ENCODE measurements at regions not wholly inside any gene's neighbourhood (a gene's known extent, or its start where the extent isn't known, plus 50 kb on each side); places are given as distances from the start of the nearest gene placed in this dataset.

DNA sequence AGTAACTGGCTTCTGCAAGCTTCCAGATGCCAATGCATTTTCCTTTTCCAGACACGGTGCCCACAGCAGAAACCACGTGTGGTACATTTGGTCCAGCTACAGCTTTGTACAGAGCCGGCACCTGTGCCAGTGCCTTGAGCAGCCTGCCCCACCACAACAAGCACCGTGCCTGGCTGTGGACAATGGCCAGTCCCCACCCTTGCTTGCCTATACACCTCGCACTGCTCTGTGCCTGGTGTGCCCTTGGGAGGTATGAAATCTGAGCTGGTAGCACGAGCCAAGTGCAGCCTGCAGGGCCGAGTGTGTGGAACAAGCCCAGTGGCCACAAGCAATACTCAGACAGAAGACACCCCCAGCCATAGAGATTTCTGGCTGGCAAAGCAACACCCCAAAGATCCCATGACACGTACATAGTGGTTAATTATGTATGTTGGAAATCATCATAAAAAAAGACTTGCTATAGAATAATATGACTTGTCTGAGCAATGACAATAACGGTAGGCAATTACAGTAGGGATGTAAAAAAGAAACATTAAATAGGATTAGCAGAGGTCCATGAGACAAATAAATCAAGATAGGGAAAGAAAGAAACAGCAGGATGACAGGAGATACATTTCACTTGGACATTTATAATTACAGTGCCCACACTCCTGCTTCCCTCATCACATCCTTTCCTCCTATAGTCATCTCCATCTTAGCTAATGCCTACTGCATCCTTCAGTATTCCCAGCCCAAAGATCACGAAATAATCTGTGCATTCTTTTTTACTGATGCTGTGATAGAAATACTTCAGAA is 1399.5 kb downstream of the PCDH9 start (continued):
- TF ChIP-seq, protein P1, sequence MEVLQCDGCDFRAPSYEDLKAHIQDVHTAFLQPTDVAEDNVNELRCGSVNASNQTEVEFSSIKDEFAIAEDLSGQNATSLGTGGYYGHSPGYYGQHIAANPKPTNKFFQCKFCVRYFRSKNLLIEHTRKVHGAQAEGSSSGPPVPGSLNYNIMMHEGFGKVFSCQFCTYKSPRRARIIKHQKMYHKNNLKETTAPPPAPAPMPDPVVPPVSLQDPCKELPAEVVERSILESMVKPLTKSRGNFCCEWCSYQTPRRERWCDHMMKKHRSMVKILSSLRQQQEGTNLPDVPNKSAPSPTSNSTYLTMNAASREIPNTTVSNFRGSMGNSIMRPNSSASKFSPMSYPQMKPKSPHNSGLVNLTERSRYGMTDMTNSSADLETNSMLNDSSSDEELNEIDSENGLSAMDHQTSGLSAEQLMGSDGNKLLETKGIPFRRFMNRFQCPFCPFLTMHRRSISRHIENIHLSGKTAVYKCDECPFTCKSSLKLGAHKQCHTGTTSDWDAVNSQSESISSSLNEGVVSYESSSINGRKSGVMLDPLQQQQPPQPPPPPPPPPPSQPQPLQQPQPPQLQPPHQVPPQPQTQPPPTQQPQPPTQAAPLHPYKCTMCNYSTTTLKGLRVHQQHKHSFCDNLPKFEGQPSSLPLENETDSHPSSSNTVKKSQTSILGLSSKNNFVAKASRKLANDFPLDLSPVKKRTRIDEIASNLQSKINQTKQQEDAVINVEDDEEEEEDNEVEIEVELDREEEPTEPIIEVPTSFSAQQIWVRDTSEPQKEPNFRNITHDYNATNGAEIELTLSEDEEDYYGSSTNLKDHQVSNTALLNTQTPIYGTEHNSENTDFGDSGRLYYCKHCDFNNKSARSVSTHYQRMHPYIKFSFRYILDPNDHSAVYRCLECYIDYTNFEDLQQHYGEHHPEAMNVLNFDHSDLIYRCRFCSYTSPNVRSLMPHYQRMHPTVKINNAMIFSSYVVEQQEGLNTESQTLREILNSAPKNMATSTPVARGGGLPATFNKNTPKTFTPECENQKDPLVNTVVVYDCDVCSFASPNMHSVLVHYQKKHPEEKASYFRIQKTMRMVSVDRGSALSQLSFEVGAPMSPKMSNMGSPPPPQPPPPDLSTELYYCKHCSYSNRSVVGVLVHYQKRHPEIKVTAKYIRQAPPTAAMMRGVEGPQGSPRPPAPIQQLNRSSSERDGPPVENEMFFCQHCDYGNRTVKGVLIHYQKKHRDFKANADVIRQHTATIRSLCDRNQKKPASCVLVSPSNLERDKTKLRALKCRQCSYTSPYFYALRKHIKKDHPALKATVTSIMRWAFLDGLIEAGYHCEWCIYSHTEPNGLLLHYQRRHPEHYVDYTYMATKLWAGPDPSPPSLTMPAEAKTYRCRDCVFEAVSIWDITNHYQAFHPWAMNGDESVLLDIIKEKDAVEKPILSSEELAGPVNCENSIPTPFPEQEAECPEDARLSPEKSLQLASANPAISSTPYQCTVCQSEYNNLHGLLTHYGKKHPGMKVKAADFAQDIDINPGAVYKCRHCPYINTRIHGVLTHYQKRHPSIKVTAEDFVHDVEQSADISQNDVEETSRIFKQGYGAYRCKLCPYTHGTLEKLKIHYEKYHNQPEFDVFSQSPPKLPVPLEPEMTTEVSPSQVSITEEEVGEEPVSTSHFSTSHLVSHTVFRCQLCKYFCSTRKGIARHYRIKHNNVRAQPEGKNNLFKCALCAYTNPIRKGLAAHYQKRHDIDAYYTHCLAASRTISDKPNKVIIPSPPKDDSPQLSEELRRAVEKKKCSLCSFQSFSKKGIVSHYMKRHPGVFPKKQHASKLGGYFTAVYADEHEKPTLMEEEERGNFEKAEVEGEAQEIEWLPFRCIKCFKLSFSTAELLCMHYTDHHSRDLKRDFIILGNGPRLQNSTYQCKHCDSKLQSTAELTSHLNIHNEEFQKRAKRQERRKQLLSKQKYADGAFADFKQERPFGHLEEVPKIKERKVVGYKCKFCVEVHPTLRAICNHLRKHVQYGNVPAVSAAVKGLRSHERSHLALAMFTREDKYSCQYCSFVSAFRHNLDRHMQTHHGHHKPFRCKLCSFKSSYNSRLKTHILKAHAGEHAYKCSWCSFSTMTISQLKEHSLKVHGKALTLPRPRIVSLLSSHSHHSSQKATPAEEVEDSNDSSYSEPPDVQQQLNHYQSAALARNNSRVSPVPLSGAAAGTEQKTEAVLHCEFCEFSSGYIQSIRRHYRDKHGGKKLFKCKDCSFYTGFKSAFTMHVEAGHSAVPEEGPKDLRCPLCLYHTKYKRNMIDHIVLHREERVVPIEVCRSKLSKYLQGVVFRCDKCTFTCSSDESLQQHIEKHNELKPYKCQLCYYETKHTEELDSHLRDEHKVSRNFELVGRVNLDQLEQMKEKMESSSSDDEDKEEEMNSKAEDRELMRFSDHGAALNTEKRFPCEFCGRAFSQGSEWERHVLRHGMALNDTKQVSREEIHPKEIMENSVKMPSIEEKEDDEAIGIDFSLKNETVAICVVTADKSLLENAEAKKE (CRISPR knock-in tag; IDR thresholded peaks at IDR 0.05), result no peak
- TF ChIP-seq EZH2phosphoT487 (IDR thresholded peaks at IDR 0.05; ENCODE audit: unreplicated experiment) (no peak), EZH2 (IDR thresholded peaks at IDR 0.05; ENCODE audit: low read depth, unreplicated experiment) (no peak), POLR2AphosphoS5 (IDR thresholded peaks at IDR 0.05; ENCODE audit: low read depth) (no peak), ZNF114 (CRISPR knock-in tag; IDR thresholded peaks at IDR 0.05) (no peak)

DNA sequence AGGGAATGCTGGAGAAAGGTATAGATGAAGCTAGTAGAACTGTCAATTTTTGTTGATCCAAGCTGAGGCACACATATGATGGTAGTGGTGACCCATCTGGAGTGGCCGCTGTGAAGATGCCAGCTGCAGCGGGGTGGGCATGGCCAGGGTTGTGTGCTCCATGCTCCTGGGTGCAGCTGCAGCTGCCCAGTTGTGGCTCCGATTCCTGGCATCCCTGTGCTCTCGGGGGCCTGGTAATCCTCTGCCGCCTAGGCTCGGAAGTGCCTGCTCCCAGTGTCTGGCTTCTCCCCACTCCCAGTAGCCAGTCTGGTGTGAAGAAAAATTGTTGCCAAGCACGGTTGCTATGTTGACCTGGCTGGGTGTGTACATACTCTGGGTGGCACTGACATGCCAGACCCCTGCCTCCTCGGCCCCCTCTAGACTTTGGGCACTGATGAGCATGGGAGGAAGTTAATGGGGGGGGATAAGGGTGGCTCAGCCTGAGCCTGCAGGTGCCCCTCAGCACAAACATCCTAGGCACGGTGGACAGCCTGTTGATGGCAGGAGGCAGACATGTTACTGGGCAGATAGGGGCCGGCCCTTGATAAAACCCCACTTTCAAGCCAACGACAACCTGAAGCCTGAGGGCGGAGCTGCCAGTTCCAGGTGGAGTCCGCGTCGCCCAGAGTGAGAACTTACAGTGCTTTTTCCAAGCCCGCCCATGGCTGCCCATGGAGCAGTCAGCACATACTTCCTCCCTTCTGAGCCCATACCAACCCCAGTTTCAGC is 1400.7 kb downstream of the PCDH9 start:
- H3K27ac ChIP-seq (ENCODE audit: low read depth), result no peak overlapping the region
- DNase-seq (ENCODE audit: low spot score) (no peak), ATAC-seq (no peak)
- Mint-ChIP-seq H3K27me3 (ENCODE audit: insufficient read depth, low read depth, poor library complexity) (peaks cover 4% of the 10 kb centered on the region), H3K4me3 (no peak overlapping the region), H3K27ac (no peak overlapping the region), H3K4me1 (no peaks in the 10 kb centered on the region), H3K36me3 (ENCODE audit: low read depth) (no peaks in the 10 kb centered on the region), H3K9me3 (no peaks in the 10 kb centered on the region; the same call in 2 of the 3 replicates)
- no peak overlapping the region for H3K4me3 ChIP-seq
- H3K9me2 ChIP-seq (ENCODE audit: insufficient read depth), result no peaks in the 10 kb centered on the region
- no peaks in the 10 kb centered on the region for H3F3A ChIP-seq (replicated peaks; ENCODE audit: low read depth)
- no peak overlapping the region for H3K4me2 ChIP-seq
- no peaks in the 10 kb centered on the region for H4K20me1 ChIP-seq (replicated peaks; ENCODE audit: insufficient read depth)
- H3K27me3 ChIP-seq (ENCODE audit: insufficient read depth), result no peaks in the 10 kb centered on the region
- H3K4me1 ChIP-seq (ENCODE audit: insufficient read depth), result no peaks in the 10 kb centered on the region
- no peaks in the 10 kb centered on the region for H3K79me2 ChIP-seq (replicated peaks; ENCODE audit: insufficient read depth)
- H2AFZ ChIP-seq, result no peak overlapping the region
- H3K36me3 ChIP-seq (ENCODE audit: insufficient read depth), result no peaks in the 10 kb centered on the region
- TF ChIP-seq, protein P2, sequence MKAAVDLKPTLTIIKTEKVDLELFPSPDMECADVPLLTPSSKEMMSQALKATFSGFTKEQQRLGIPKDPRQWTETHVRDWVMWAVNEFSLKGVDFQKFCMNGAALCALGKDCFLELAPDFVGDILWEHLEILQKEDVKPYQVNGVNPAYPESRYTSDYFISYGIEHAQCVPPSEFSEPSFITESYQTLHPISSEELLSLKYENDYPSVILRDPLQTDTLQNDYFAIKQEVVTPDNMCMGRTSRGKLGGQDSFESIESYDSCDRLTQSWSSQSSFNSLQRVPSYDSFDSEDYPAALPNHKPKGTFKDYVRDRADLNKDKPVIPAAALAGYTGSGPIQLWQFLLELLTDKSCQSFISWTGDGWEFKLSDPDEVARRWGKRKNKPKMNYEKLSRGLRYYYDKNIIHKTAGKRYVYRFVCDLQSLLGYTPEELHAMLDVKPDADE (IDR thresholded peaks at IDR 0.05), result no peak
- no peak for TF ChIP-seq ZNF114 (CRISPR knock-in tag; IDR thresholded peaks at IDR 0.05)
- TF ChIP-seq EZH2phosphoT487 (IDR thresholded peaks at IDR 0.05; ENCODE audit: unreplicated experiment), result no peak
- no peak for TF ChIP-seq NANOG (IDR thresholded peaks at IDR 0.05; ENCODE audit: borderline replicate concordance)
- TF ChIP-seq, protein P3, sequence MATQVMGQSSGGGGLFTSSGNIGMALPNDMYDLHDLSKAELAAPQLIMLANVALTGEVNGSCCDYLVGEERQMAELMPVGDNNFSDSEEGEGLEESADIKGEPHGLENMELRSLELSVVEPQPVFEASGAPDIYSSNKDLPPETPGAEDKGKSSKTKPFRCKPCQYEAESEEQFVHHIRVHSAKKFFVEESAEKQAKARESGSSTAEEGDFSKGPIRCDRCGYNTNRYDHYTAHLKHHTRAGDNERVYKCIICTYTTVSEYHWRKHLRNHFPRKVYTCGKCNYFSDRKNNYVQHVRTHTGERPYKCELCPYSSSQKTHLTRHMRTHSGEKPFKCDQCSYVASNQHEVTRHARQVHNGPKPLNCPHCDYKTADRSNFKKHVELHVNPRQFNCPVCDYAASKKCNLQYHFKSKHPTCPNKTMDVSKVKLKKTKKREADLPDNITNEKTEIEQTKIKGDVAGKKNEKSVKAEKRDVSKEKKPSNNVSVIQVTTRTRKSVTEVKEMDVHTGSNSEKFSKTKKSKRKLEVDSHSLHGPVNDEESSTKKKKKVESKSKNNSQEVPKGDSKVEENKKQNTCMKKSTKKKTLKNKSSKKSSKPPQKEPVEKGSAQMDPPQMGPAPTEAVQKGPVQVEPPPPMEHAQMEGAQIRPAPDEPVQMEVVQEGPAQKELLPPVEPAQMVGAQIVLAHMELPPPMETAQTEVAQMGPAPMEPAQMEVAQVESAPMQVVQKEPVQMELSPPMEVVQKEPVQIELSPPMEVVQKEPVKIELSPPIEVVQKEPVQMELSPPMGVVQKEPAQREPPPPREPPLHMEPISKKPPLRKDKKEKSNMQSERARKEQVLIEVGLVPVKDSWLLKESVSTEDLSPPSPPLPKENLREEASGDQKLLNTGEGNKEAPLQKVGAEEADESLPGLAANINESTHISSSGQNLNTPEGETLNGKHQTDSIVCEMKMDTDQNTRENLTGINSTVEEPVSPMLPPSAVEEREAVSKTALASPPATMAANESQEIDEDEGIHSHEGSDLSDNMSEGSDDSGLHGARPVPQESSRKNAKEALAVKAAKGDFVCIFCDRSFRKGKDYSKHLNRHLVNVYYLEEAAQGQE (IDR thresholded peaks at IDR 0.05; ENCODE audit: unreplicated experiment), result no peak

Measured in GM23338 (cell line).